Stimulated activated memory B cell treated with anti-CD40 and anti-IgM and Interleukin-4, amounts not matched to agents 10 μg/mL and 1 μg/mL and 100 μg/mL, for 72 hours (primary cell): ENCODE measurements at regions not wholly inside any gene's neighbourhood (a gene's known extent, or its start where the extent isn't known, plus 50 kb on each side); places are given as distances from the start of the nearest gene placed in this dataset.
"Not testable (repeated sequence)": the region's sequence is repeated elsewhere in the genome, so short reads cannot be mapped to it uniquely, and the experiment has no call there.

Source experiments
- ATAC-seq: fragments of 150-1000 bp; cut with Tn5 transposase; 2 replicates; pipeline ENCODE4 v1.10.0; 2021
- H3K27ac Mint-ChIP-seq: one replicate; pipeline ENCODE4 v1.8.0; 2022; ENCODE audit warnings: mild to moderate bottlenecking, mixed read lengths
- H3K27me3 Mint-ChIP-seq: one replicate; pipeline ENCODE4 v1.8.0; 2022; ENCODE audit warnings: mixed read lengths
- H3K36me3 Mint-ChIP-seq: one replicate; pipeline ENCODE4 v1.8.0; 2022; ENCODE audit warnings: mixed read lengths
- H3K4me1 Mint-ChIP-seq: one replicate; pipeline ENCODE4 v1.8.0; 2022; ENCODE audit warnings: mixed read lengths
- H3K4me3 Mint-ChIP-seq: one replicate; pipeline ENCODE4 v1.8.0; 2022; ENCODE audit warnings: mild to moderate bottlenecking, moderate library complexity, mixed read lengths
- H3K9me3 Mint-ChIP-seq: one replicate; pipeline ENCODE4 v1.8.0; 2022; ENCODE audit warnings: mixed read lengths

- Mint-ChIP-seq H3K4me1 (no peaks in the 10 kb centered on the region), H3K4me3 (no peak overlapping the region), H3K27me3 (peaks cover 37% of the 10 kb centered on the region)
These were observed 97.6 kb upstream of the MAGI3 start for GRCh38 chr1:113292603-113293255.

GRCh38 chr1:113293256-113293626, 97.1 kb upstream of the MAGI3 start:
- peaks cover 42% of the 10 kb centered on the region for H3K27me3 Mint-ChIP-seq
- H3K4me3 Mint-ChIP-seq = no peak overlapping the region
- no peaks in the 10 kb centered on the region for H3K4me1 Mint-ChIP-seq
- H3K36me3 Mint-ChIP-seq = no peaks in the 10 kb centered on the region
- H3K27ac Mint-ChIP-seq = no peak overlapping the region
- H3K9me3 Mint-ChIP-seq = no peaks in the 10 kb centered on the region
- ATAC-seq = no peak

More at GRCh38 chr1:113292603-113293255, 97.6 kb upstream of the MAGI3 start:
- H3K27ac Mint-ChIP-seq = no peak overlapping the region
- no peak for ATAC-seq
- no peaks in the 10 kb centered on the region for H3K9me3 Mint-ChIP-seq
- no peaks in the 10 kb centered on the region for H3K36me3 Mint-ChIP-seq

GRCh38 chr1:113297749-113298148, 92.6 kb upstream of the MAGI3 start:
- no peaks in the 10 kb centered on the region for H3K4me1 Mint-ChIP-seq
- no peaks in the 10 kb centered on the region for H3K36me3 Mint-ChIP-seq
- H3K27ac Mint-ChIP-seq = no peak overlapping the region
- no peak for ATAC-seq
- no peak overlapping the region for H3K4me3 Mint-ChIP-seq
- peaks cover 33% of the 10 kb centered on the region for H3K27me3 Mint-ChIP-seq
- no peaks in the 10 kb centered on the region for H3K9me3 Mint-ChIP-seq

GRCh38 chr1:113298941-113299340, 91.4 kb upstream of the MAGI3 start:
- no peak for ATAC-seq
- Mint-ChIP-seq H3K9me3 (no peaks in the 10 kb centered on the region), H3K27ac (no peak overlapping the region)

GRCh38 chr1:113302636-113303035, 87.7 kb upstream of the MAGI3 start:
- no peak for ATAC-seq
- H3K27ac Mint-ChIP-seq = no peak overlapping the region
- H3K36me3 Mint-ChIP-seq = no peaks in the 10 kb centered on the region
- H3K4me1 Mint-ChIP-seq = no peaks in the 10 kb centered on the region
- peaks cover 13% of the 10 kb centered on the region for H3K27me3 Mint-ChIP-seq
- H3K4me3 Mint-ChIP-seq = no peak overlapping the region
- H3K9me3 Mint-ChIP-seq = no peaks in the 10 kb centered on the region

More at GRCh38 chr1:113298941-113299340, 91.4 kb upstream of the MAGI3 start:
- no peaks in the 10 kb centered on the region for H3K4me1 Mint-ChIP-seq
- no peaks in the 10 kb centered on the region for H3K36me3 Mint-ChIP-seq
- H3K4me3 Mint-ChIP-seq = no peak overlapping the region
- peaks cover 26% of the 10 kb centered on the region for H3K27me3 Mint-ChIP-seq

- Mint-ChIP-seq H3K9me3 (no peaks in the 10 kb centered on the region), H3K4me3 (no peak overlapping the region), H3K36me3 (no peaks in the 10 kb centered on the region), H3K4me1 (no peaks in the 10 kb centered on the region), H3K27ac (no peak overlapping the region), H3K27me3 (peaks cover 7% of the 10 kb centered on the region)
- no peak for ATAC-seq
These were observed 87.0 kb upstream of the MAGI3 start for GRCh38 chr1:113303267-113303666.

- not testable (repeated sequence) for H3K9me3 Mint-ChIP-seq, ATAC-seq, H3K27ac Mint-ChIP-seq, H3K36me3 Mint-ChIP-seq, H3K4me1 Mint-ChIP-seq, H3K4me3 Mint-ChIP-seq
- peaks cover 14% of the 10 kb centered on the region for H3K27me3 Mint-ChIP-seq
These were observed 85.3 kb upstream of the MAGI3 start for GRCh38 chr1:113305029-113305428.

GRCh38 chr1:113307771-113308445, 82.4 kb upstream of the MAGI3 start:
- Mint-ChIP-seq H3K36me3 (no peaks in the 10 kb centered on the region), H3K27me3 (peaks cover 37% of the 10 kb centered on the region), H3K4me3 (no peak overlapping the region), H3K4me1 (no peaks in the 10 kb centered on the region), H3K27ac (no peak overlapping the region), H3K9me3 (peaks cover 9% of the 10 kb centered on the region)
- ATAC-seq = no peak

GRCh38 chr1:113312651-113313050, 77.7 kb upstream of the MAGI3 start:
- H3K9me3 Mint-ChIP-seq = peaks cover 16% of the 10 kb centered on the region
- H3K27me3 Mint-ChIP-seq = peaks cover 58% of the 10 kb centered on the region
- ATAC-seq, H3K36me3 Mint-ChIP-seq, H3K4me3 Mint-ChIP-seq, H3K4me1 Mint-ChIP-seq, H3K27ac Mint-ChIP-seq: not testable (repeated sequence)

- Mint-ChIP-seq H3K36me3 (no peaks in the 10 kb centered on the region), H3K9me3 (peaks cover 16% of the 10 kb centered on the region), H3K4me1 (no peaks in the 10 kb centered on the region), H3K4me3 (no peak overlapping the region), H3K27ac (no peak overlapping the region), H3K27me3 (peaks cover 48% of the 10 kb centered on the region)
- no peak for ATAC-seq
These were observed 75.7 kb upstream of the MAGI3 start for GRCh38 chr1:113314600-113314999.

GRCh38 chr1:113320272-113320671, 70.0 kb upstream of the MAGI3 start:
- no peaks in the 10 kb centered on the region for H3K4me1 Mint-ChIP-seq

GRCh38 chr1:113320972-113321680, 69.2 kb upstream of the MAGI3 start:
- ATAC-seq = no peak
- Mint-ChIP-seq H3K27ac (no peak overlapping the region), H3K4me1 (no peaks in the 10 kb centered on the region), H3K4me3 (no peak overlapping the region), H3K36me3 (no peaks in the 10 kb centered on the region), H3K27me3 (no peaks in the 10 kb centered on the region), H3K9me3 (no peaks in the 10 kb centered on the region)

More at GRCh38 chr1:113320272-113320671, 70.0 kb upstream of the MAGI3 start:
- H3K36me3 Mint-ChIP-seq = no peaks in the 10 kb centered on the region
- no peaks in the 10 kb centered on the region for H3K27me3 Mint-ChIP-seq
- ATAC-seq = no peak
- no peaks in the 10 kb centered on the region for H3K9me3 Mint-ChIP-seq
- H3K27ac Mint-ChIP-seq = no peak overlapping the region
- no peak overlapping the region for H3K4me3 Mint-ChIP-seq

GRCh38 chr1:113321771-113322387, 68.4 kb upstream of the MAGI3 start:
- Mint-ChIP-seq H3K9me3 (no peaks in the 10 kb centered on the region), H3K27me3 (no peaks in the 10 kb centered on the region), H3K36me3 (no peaks in the 10 kb centered on the region), H3K4me3 (no peak overlapping the region), H3K4me1 (no peaks in the 10 kb centered on the region), H3K27ac (no peak overlapping the region)
- no peak for ATAC-seq

GRCh38 chr1:113322439-113322838, 67.9 kb upstream of the MAGI3 start:
- no peak overlapping the region for H3K27ac Mint-ChIP-seq
- no peak for ATAC-seq
- H3K9me3 Mint-ChIP-seq = no peaks in the 10 kb centered on the region
- H3K27me3 Mint-ChIP-seq = no peaks in the 10 kb centered on the region
- no peaks in the 10 kb centered on the region for H3K36me3 Mint-ChIP-seq
- no peaks in the 10 kb centered on the region for H3K4me1 Mint-ChIP-seq
- no peak overlapping the region for H3K4me3 Mint-ChIP-seq

GRCh38 chr1:113325022-113325421, 65.3 kb upstream of the MAGI3 start:
- ATAC-seq = no peak
- H3K4me1 Mint-ChIP-seq = no peaks in the 10 kb centered on the region
- no peak overlapping the region for H3K27ac Mint-ChIP-seq
- no peaks in the 10 kb centered on the region for H3K36me3 Mint-ChIP-seq
- no peak overlapping the region for H3K4me3 Mint-ChIP-seq
- H3K9me3 Mint-ChIP-seq = no peaks in the 10 kb centered on the region
- no peaks in the 10 kb centered on the region for H3K27me3 Mint-ChIP-seq
